Upper lobe of left lung (tissue), 6 donors: ENCODE measurements at regions not wholly inside any gene's neighbourhood (a gene's known extent, or its start where the extent isn't known, plus 50 kb on each side); places are given as distances from the start of the nearest gene placed in this dataset.
"Not testable (repeated sequence)": the region's sequence is repeated elsewhere in the genome, so short reads cannot be mapped to it uniquely, and the experiment has no call there.

Experiments used
- ATAC-seq, 2 donors: fragments of 200-7000 bp; cut with Tn5 transposase; one replicate each; pipeline ENCODE4 v1.9.1; 2022; ENCODE audit warnings: mild to moderate bottlenecking in 2 of 2, moderate library complexity in 2 of 2; ENCODE audit not compliant: low FRiP score in 2 of 2
- DNase-seq, 2 donors: peaks; one replicate each; pipeline ENCODE4 v3.0.0-alpha.2; 2019 to 2020
- H3K27ac ChIP-seq, 4 donors: fragments of 200-600 bp; sonication (generic); one replicate each; pipeline ENCODE4 v1.5.1; 2016 to 2019
- H3K27me3 ChIP-seq, 4 donors: fragments of 200-600 bp; sonication (generic); one replicate each; pipeline ENCODE4 v1.5.1; 2017 to 2019
- H3K36me3 ChIP-seq, 4 donors: fragments of 200-600 bp; sonication (generic); one replicate each; pipeline ENCODE4 v1.5.1; 2016 to 2019
- H3K4me1 ChIP-seq, 4 donors: fragments of 200-600 bp; sonication (generic); one replicate each; pipeline ENCODE4 v1.5.1; 2018 to 2019
- H3K4me3 ChIP-seq, 4 donors: fragments of 200-600 bp; sonication (generic); one replicate each; pipeline ENCODE4 v1.5.1; 2017 to 2019; ENCODE audit warnings: mild to moderate bottlenecking in 2 of 4, moderate library complexity in 1 of 4
- H3K9me3 ChIP-seq, 4 donors: fragments of 200-600 bp; sonication (generic); one replicate each; pipeline ENCODE4 v1.5.1; 2018 to 2019
- EP300 ChIP-seq, 4 donors: sonication (generic); formaldehyde crosslinking; IDR thresholded peaks; one replicate each; pipeline ENCODE4 v1.5.1; 2017; ENCODE audit warnings: antibody characterized with exemption in 4 of 4, control low read depth in 2 of 4
- POLR2A ChIP-seq, 4 donors: fragments of 450-650 bp; IDR thresholded peaks; one replicate each; pipeline ENCODE4 v1.5.1; 2016 to 2017; ENCODE audit warnings: antibody characterized with exemption in 4 of 4, mild to moderate bottlenecking in 2 of 4
- POLR2AphosphoS5 ChIP-seq, 2 donors: sonication (generic); formaldehyde crosslinking; IDR thresholded peaks; one replicate each; pipeline ENCODE4 v1.5.1; 2017; ENCODE audit warnings: antibody characterized with exemption in 2 of 2
- WGBS, 2 donors: methylation state at CpG; one replicate each; pipeline ENCODE4 v1.1.5; 2017 to 2018; 5-methylcytosine and 5-hydroxymethylcytosine counted together
- TF ChIP-seq, protein P1 (sequence below), 6 experiments: fragments of 450-650 bp in 4 of 6; fragments of 200-600 bp in 2 of 6; sonication (generic) in 2 of 6; IDR thresholded peaks; one replicate each; pipeline ENCODE4 v1.5.1; 2016 to 2019; ENCODE audit warnings: antibody characterized with exemption in 6 of 6
- donor health status: DM: no; HTN: no; CAD: no; lungs with moderate emphysema.
- donor health status: DM: no; HTN: yes; CAD: no; lungs with severe emphysema.

DNA sequence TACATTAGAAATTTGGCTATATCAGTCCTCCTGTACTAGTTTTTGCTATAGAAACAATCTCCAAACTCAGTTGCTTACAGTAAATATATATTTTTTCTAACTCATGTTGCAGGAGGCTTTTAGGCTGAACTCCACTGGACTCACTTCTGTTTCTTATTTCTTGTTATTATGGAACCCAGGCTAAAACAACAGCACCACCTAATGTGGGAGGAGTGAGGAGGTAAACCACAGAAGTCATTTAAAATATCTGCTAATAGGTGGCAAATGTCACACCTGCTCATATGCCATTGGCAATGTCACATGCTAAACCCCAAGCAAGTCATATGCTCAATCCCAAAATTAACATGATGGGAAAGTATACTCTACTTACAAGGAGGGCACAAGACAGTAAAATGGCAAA is 462.2 kb downstream of the PLOD2 start:
- H3K36me3 ChIP-seq, result no peaks in the 10 kb centered on the region
- TF ChIP-seq, protein P1, sequence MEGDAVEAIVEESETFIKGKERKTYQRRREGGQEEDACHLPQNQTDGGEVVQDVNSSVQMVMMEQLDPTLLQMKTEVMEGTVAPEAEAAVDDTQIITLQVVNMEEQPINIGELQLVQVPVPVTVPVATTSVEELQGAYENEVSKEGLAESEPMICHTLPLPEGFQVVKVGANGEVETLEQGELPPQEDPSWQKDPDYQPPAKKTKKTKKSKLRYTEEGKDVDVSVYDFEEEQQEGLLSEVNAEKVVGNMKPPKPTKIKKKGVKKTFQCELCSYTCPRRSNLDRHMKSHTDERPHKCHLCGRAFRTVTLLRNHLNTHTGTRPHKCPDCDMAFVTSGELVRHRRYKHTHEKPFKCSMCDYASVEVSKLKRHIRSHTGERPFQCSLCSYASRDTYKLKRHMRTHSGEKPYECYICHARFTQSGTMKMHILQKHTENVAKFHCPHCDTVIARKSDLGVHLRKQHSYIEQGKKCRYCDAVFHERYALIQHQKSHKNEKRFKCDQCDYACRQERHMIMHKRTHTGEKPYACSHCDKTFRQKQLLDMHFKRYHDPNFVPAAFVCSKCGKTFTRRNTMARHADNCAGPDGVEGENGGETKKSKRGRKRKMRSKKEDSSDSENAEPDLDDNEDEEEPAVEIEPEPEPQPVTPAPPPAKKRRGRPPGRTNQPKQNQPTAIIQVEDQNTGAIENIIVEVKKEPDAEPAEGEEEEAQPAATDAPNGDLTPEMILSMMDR (IDR thresholded peaks at IDR 0.05), result no peak
- TF ChIP-seq POLR2A (IDR thresholded peaks at IDR 0.05) (no peak), EP300 (IDR thresholded peaks at IDR 0.05) (no peak), POLR2AphosphoS5 (IDR thresholded peaks at IDR 0.05) (no peak)
- no peak overlapping the region for H3K27ac ChIP-seq
- no peaks in the 10 kb centered on the region for H3K27me3 ChIP-seq
- H3K9me3 ChIP-seq, result no peaks in the 10 kb centered on the region
- no peaks in the 10 kb centered on the region for H3K4me1 ChIP-seq
- DNase-seq (no peak), ATAC-seq (no peak)
- no peak overlapping the region for H3K4me3 ChIP-seq

DNA sequence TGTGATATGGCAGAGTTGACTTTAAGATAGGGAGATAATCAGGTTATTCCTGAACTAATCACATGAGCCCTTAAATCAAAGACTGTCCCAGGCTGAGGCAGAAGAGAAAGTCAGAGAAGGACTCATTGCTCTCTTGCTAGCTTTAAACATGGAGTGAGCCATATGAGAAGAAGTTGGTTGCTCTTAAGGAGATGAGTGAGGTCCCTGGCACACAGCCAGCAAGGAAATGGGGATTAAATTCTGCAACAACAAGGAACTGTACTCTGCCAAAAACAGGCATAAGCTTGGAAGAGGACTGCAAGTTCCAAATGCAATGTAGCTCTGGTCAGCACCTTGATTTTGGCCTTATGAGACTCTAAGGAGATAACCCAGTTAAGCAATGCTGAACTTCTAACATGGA is 457.0 kb downstream of the PLOD2 start:
- Histone ChIP-seq H3K4me3 (no peak overlapping the region), H3K36me3 (no peaks in the 10 kb centered on the region), H3K9me3 (no peaks in the 10 kb centered on the region), H3K27me3 (no peaks in the 10 kb centered on the region), H3K27ac (no peak overlapping the region), H3K4me1 (no peaks in the 10 kb centered on the region)
- ATAC-seq (no peak), DNase-seq (no peak)
- TF ChIP-seq POLR2A (IDR thresholded peaks at IDR 0.05) (no peak), EP300 (IDR thresholded peaks at IDR 0.05) (no peak), POLR2AphosphoS5 (IDR thresholded peaks at IDR 0.05) (no peak)
- TF ChIP-seq, protein P1 (IDR thresholded peaks at IDR 0.05), result no peak

DNA sequence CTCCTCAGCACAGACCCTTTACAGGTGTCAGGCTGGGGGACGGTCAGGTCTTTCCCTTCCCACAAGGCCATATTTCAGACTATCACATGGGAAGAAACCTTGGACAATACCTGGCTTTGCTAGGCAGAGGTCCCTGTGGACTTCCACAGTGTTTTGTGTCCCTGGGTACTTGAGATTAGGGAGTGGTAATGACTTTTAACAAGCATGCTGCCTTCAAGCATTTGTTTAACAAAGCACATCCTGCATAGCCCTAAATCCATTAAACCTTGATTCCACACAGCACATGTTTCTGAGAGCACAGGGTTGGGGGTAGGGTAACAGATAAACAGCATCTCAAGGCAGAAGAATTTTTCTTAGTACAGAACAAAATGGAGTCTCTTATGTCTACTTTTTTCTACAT is 451.2 kb downstream of the PLOD2 start:
- not testable (repeated sequence) for ATAC-seq, H3K36me3 ChIP-seq, H3K27me3 ChIP-seq, DNase-seq, H3K4me3 ChIP-seq, H3K9me3 ChIP-seq, H3K4me1 ChIP-seq, H3K27ac ChIP-seq
- 100% methylated on average over 1 of the region's 1 CpG for WGBS, 2 donors

DNA sequence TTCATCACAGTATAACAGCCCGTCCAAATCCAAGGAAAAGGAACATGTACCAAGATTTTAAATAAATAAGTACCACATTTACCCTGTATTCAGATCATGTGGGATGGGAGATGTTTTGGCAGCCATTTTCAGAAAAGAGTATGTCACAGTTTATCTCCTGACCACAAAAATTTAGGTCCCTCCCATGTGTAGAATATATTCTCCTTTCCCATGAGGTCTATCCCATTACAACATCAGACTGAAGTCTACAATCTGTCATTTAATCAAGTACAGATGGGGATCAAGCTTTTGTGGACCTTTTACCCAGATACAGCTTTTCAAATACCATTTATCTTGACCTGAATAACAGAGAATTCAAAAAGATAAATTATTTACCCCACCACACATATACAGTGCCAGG is 444.5 kb downstream of the PLOD2 start:
- H3K9me3 ChIP-seq, result no peaks in the 10 kb centered on the region
- no peak overlapping the region for H3K4me3 ChIP-seq
- DNase-seq, result no peak
- ATAC-seq, result peak in 1 of 2 donors; percentile 75
- TF ChIP-seq POLR2A (IDR thresholded peaks at IDR 0.05) (no peak), POLR2AphosphoS5 (IDR thresholded peaks at IDR 0.05) (no peak), EP300 (IDR thresholded peaks at IDR 0.05) (no peak)
- TF ChIP-seq, protein P1 (IDR thresholded peaks at IDR 0.05), result no peak
- H3K27ac ChIP-seq, result no peak overlapping the region
- H3K36me3 ChIP-seq, result no peaks in the 10 kb centered on the region
- WGBS, 2 donors, result 76 to 83% methylated on average over 1 of the region's 1 CpG
- no peaks in the 10 kb centered on the region for H3K4me1 ChIP-seq
- H3K27me3 ChIP-seq, result no peaks in the 10 kb centered on the region

DNA sequence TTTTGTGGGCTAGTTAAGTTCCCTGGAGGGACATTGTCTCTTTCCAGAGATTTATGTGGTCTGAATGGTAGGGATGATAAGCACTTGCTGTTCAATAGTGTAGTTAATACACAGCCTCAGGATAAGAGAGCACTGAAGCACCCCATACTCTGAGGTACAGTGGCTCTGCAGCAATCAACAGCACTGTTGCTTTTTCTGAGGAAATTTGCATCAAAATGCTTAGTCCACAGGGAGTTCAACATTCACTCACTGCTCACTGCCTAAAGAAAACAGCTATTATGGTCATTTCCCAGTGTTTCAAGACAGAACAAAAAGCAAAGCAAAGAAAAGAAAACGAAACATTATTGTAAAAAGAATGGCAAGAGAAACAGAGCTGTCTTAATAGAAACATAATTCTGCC is 441.9 kb downstream of the PLOD2 start:
- Histone ChIP-seq H3K4me1 (no peaks in the 10 kb centered on the region), H3K36me3 (no peaks in the 10 kb centered on the region), H3K9me3 (no peaks in the 10 kb centered on the region), H3K27me3 (no peaks in the 10 kb centered on the region), H3K27ac (no peak overlapping the region), H3K4me3 (no peak overlapping the region)
- ATAC-seq (no peak), DNase-seq (no peak)
- TF ChIP-seq POLR2AphosphoS5 (IDR thresholded peaks at IDR 0.05) (no peak), EP300 (IDR thresholded peaks at IDR 0.05) (no peak), POLR2A (IDR thresholded peaks at IDR 0.05) (no peak)
- TF ChIP-seq, protein P1 (IDR thresholded peaks at IDR 0.05), result no peak
- WGBS, 2 donors, result 71 to 92% methylated on average over 1 of the region's 1 CpG
